Esophagus squamous epithelium (tissue), 5 donors: ENCODE measurements at regions not wholly inside any gene's neighbourhood (a gene's known extent, or its start where the extent isn't known, plus 50 kb on each side); places are given as distances from the start of the nearest gene placed in this dataset.

Experiments
- DNase-seq: peaks from one replicate; lab custom pipeline; 2025; lab: John Stamatoyannopoulos, UW
- H3K27ac ChIP-seq, 4 donors: fragments of 200-600 bp; sonication (generic); one replicate each; pipeline ENCODE4 v1.5.1; 2016 to 2019; ENCODE audit warnings: mild to moderate bottlenecking in 1 of 4
- H3K27me3 ChIP-seq, 4 donors: fragments of 200-600 bp; sonication (generic); 1 replicate in 3 of 4; 2 replicates in 1 of 4; pipeline versions ENCODE4 v1.5.1 to v1.6.0; 2017 to 2021; ENCODE audit warnings: antibody characterized with exemption in 1 of 4
- H3K36me3 ChIP-seq, 3 donors: fragments of 200-600 bp; sonication (generic); one replicate each; pipeline ENCODE4 v1.5.1; 2016 to 2019
- H3K4me1 ChIP-seq, 3 donors: fragments of 200-600 bp; sonication (generic); one replicate each; pipeline ENCODE4 v1.5.1; 2017 to 2019
- H3K4me3 ChIP-seq, 4 donors: fragments of 200-600 bp; sonication (generic); 1 replicate in 3 of 4; 2 replicates in 1 of 4; pipeline ENCODE4 v1.5.1; 2016 to 2019; ENCODE audit warnings: mild to moderate bottlenecking in 2 of 4, moderate library complexity in 1 of 4
- H3K9me3 ChIP-seq, 3 donors: fragments of 200-600 bp; sonication (generic); one replicate each; pipeline ENCODE4 v1.5.1; 2016 to 2019
- POLR2A ChIP-seq, 4 donors: fragments of 450-650 bp; IDR thresholded peaks; one replicate each; pipeline ENCODE4 v1.6.1; 2017; ENCODE audit warnings: antibody characterized with exemption in 4 of 4, mild to moderate bottlenecking in 4 of 4, moderate library complexity in 3 of 4
- WGBS, 2 donors: methylation state at CpG; one replicate each; pipeline ENCODE4 v1.1.5; 2018; 5-methylcytosine and 5-hydroxymethylcytosine counted together
- intact Hi-C: fragments of 100-400 bp; cut with DNase I; formaldehyde crosslinking; loops from one replicate; pipeline ENCODE4 v1.15.0; 2022
- TF ChIP-seq, protein P1 (sequence below), 6 experiments: fragments of 450-650 bp in 4 of 6; fragments of 200-600 bp in 2 of 6; sonication (generic) in 2 of 6; IDR thresholded peaks; one replicate each; pipeline ENCODE4 v1.5.1; 2016 to 2019; ENCODE audit warnings: antibody characterized with exemption in 6 of 6, mild to moderate bottlenecking in 4 of 6, moderate library complexity in 4 of 6
- donor health status: DM: yes; HTN: yes; CAD: no.

DNA sequence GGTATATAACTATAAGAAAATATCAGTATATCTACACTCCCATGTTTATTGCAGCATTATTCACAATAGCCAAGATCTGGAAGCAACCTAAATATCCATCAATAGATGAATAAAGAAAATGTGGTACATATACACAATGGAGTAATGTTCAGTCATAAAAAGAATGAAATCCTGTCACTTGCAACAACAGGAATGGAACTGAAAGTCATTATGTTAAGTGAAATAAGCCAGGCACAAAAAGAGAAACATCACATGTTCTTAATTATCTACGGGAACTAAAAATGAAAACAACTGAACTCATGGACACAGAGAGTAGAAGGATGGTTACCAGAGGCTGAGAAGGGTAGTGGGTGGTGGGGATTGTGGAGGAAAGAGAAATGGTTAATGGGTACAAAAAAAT is 665.2 kb downstream of the TBC1D4 start:
- no peak overlapping the region for H3K27ac ChIP-seq
- no peak for TF ChIP-seq POLR2A (IDR thresholded peaks at IDR 0.05)
- TF ChIP-seq, protein P1, sequence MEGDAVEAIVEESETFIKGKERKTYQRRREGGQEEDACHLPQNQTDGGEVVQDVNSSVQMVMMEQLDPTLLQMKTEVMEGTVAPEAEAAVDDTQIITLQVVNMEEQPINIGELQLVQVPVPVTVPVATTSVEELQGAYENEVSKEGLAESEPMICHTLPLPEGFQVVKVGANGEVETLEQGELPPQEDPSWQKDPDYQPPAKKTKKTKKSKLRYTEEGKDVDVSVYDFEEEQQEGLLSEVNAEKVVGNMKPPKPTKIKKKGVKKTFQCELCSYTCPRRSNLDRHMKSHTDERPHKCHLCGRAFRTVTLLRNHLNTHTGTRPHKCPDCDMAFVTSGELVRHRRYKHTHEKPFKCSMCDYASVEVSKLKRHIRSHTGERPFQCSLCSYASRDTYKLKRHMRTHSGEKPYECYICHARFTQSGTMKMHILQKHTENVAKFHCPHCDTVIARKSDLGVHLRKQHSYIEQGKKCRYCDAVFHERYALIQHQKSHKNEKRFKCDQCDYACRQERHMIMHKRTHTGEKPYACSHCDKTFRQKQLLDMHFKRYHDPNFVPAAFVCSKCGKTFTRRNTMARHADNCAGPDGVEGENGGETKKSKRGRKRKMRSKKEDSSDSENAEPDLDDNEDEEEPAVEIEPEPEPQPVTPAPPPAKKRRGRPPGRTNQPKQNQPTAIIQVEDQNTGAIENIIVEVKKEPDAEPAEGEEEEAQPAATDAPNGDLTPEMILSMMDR (IDR thresholded peaks at IDR 0.05), result no peak
- no peaks in the 10 kb centered on the region for H3K36me3 ChIP-seq
- no peaks in the 10 kb centered on the region for H3K27me3 ChIP-seq
- intact Hi-C loops, result no loop called here
- H3K4me3 ChIP-seq, result no peak overlapping the region
- H3K9me3 ChIP-seq, result no peaks in the 10 kb centered on the region
- no peaks in the 10 kb centered on the region for H3K4me1 ChIP-seq
- DNase-seq, result no peak
- 56 to 76% methylated on average over 1 of the region's 1 CpG for WGBS, 2 donors

DNA sequence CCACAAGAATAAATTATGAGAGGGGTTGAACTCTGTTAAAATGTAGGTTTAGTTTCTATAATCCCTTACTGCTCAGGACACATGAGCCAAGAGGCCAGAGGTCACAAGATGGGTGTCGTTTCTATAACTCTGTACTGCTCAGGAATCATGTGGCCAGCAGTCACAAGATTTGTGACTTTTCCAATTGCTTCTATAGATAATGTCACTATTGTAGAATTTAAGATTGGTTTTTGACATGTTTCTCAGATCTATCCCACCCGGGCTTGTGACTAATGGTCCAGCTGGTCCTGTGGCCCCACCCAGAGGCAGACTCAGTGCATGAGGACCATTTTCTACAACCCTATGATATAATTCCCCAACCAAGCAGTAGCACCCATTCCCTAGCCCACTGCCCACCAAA is 662.0 kb upstream of the KLF12 start:
- DNase-seq, result no peak
- H3K36me3 ChIP-seq, result no peaks in the 10 kb centered on the region
- 61 to 65% methylated on average over 2 of the region's 2 CpGs for WGBS, 2 donors
- H3K9me3 ChIP-seq, result no peaks in the 10 kb centered on the region
- H3K27me3 ChIP-seq, result no peaks in the 10 kb centered on the region
- H3K4me1 ChIP-seq, result no peaks in the 10 kb centered on the region
- intact Hi-C loops, result no loop called here
- H3K27ac ChIP-seq, result no peak overlapping the region
- TF ChIP-seq, protein P1 (IDR thresholded peaks at IDR 0.05), result no peak
- TF ChIP-seq POLR2A (IDR thresholded peaks at IDR 0.05), result no peak
- no peak overlapping the region for H3K4me3 ChIP-seq

GRCh38 chr13:74795526-74795925 is 661.3 kb upstream of the KLF12 start:
- no peaks in the 10 kb centered on the region for H3K4me1 ChIP-seq
- intact Hi-C loops, result no loop called here
- TF ChIP-seq POLR2A (IDR thresholded peaks at IDR 0.05), result no peak
- TF ChIP-seq, protein P1 (IDR thresholded peaks at IDR 0.05), result no peak
- H3K27ac ChIP-seq, result no peak overlapping the region
- H3K9me3 ChIP-seq, result no peaks in the 10 kb centered on the region
- H3K4me3 ChIP-seq, result no peak overlapping the region
- no peak for DNase-seq
- H3K36me3 ChIP-seq, result no peaks in the 10 kb centered on the region
- no peaks in the 10 kb centered on the region for H3K27me3 ChIP-seq

DNA sequence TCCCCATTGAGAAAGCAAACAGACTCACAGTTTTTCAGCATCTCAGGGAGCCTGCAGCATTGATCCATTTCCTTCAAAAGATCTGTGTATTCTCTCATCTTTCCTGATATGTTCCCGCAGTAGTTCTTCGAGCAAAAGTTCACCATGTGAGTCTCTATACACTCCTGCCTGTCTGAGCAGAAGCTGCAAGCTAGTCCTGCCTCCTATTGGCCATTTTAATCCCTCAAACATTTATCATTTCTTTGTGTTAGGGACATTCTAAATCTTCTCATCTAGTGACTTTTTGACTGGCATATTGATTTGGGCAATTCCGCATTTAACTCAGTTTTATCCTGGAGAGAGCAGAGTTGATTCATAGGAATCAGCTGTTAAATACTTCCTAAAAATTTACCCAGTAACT is 660.4 kb upstream of the KLF12 start:
- H3K27ac ChIP-seq, result no peak overlapping the region
- DNase-seq, result no peak
- no peaks in the 10 kb centered on the region for H3K36me3 ChIP-seq
- H3K9me3 ChIP-seq, result no peaks in the 10 kb centered on the region
- no peaks in the 10 kb centered on the region for H3K4me1 ChIP-seq
- intact Hi-C loops, result no loop called here
- TF ChIP-seq, protein P1 (IDR thresholded peaks at IDR 0.05), result no peak
- TF ChIP-seq POLR2A (IDR thresholded peaks at IDR 0.05), result no peak
- no peaks in the 10 kb centered on the region for H3K27me3 ChIP-seq
- 65 to 88% methylated on average over 3 of the region's 3 CpGs for WGBS, 2 donors
- H3K4me3 ChIP-seq, result no peak overlapping the region

- H3K4me1 ChIP-seq, result no peaks in the 10 kb centered on the region
- no peaks in the 10 kb centered on the region for H3K36me3 ChIP-seq
- H3K27ac ChIP-seq, result no peak overlapping the region
- no peak overlapping the region for H3K4me3 ChIP-seq
- DNase-seq, result no peak
- WGBS, 2 donors, result 89 to 100% methylated on average over 1 to 4 of the region's 5 CpGs
- TF ChIP-seq, protein P1 (IDR thresholded peaks at IDR 0.05), result no peak
- TF ChIP-seq POLR2A (IDR thresholded peaks at IDR 0.05), result no peak
- H3K9me3 ChIP-seq, result no peaks in the 10 kb centered on the region
- intact Hi-C loops, result no loop called here
- H3K27me3 ChIP-seq, result no peaks in the 10 kb centered on the region
Measured at GRCh38 chr13:74794147-74794546, 659.9 kb upstream of the KLF12 start.
